K562 (cell line): ENCODE measurements at regions not wholly inside any gene's neighbourhood (a gene's known extent, or its start where the extent isn't known, plus 50 kb on each side); places are given as distances from the start of the nearest gene placed in this dataset.

Experiments used
- ATAC-seq: fragments of 200-7000 bp; cut with Tn5 transposase; 3 replicates; pipeline ENCODE4 v1.9.1; 2020; ENCODE audit warnings: moderate library complexity
- BruUV-seq: library from RNA; stranded (reverse); fragments of 400-500 nt; replicated peaks from 2 replicates; lab custom pipeline; 2021; lab: Mats Ljungman, UMichigan
- CTCF ChIA-PET: fragments of 300-600 bp; formaldehyde crosslinking; extraction: SDS; loops from one replicate; lab custom pipeline; 2021; ENCODE audit warnings: low intra/inter-chr PET ratio; lab: Yijun Ruan, JAX
- POLR2A ChIA-PET: fragments of 300-600, 350-650 bp; sonication (Branson Sonifier 250); formaldehyde crosslinking; extraction: SDS; loops from one replicate; lab custom pipeline; 2021; ENCODE audit warnings: antibody characterized with exemption, inconsistent platforms; lab: Yijun Ruan, JAX
- DNase-seq, 4 experiments: peaks; one replicate each; pipeline versions ENCODE4 v3.0.0 to v3.0.0-alpha.2; 2011 to 2018; ENCODE audit warnings: low spot score in 3 of 4, mixed read lengths in 3 of 4; ENCODE audit errors: extremely low read depth in 1 of 4
- FAIRE-seq: peaks from 2 replicates; lab custom pipeline; 2011; peaks lifted over from hg19 to GRCh38; lab: Jason Lieb, UNC
- H2AFZ ChIP-seq: 2 replicates; pipeline ENCODE4 v1.6.0; 2011; ENCODE audit warnings: low read depth, low read length, control low read depth, inconsistent platforms
- H3K27ac ChIP-seq: fragments of 200-600 bp; 3 replicates; pipeline ENCODE4 v1.8.0; 2011; ENCODE audit warnings: low read depth, mild to moderate bottlenecking, control low read depth, inconsistent platforms, low read length, moderate library complexity, mixed read lengths; ENCODE audit errors: extremely low read depth
- H3K27me3 ChIP-seq, 2 experiments: fragments of 300-600 bp in 1 of 2; 2 replicates in 1 of 2; 3 replicates in 1 of 2; pipeline versions ENCODE4 v1.6.0 to v1.8.0; 2011; ENCODE audit warnings: inconsistent platforms in 2 of 2, low read length in 2 of 2, mild to moderate bottlenecking in 1 of 2, mixed read lengths in 1 of 2, moderate library complexity in 1 of 2; ENCODE audit not compliant: control insufficient read depth in 2 of 2, insufficient read depth in 2 of 2
- H3K36me3 ChIP-seq: fragments of 300-600 bp; 3 replicates; pipeline ENCODE4 v1.8.0; 2011; ENCODE audit warnings: mild to moderate bottlenecking, low read length, inconsistent platforms; ENCODE audit not compliant: control insufficient read depth, insufficient read depth
- H3K4me1 ChIP-seq, 2 experiments: fragments of 200-600 bp in 1 of 2; replicated peaks in 1 of 2; 2 replicates in 1 of 2; 3 replicates in 1 of 2; pipeline versions ENCODE4 v1.5.1 to v1.8.0; 2011; ENCODE audit warnings: inconsistent platforms in 2 of 2, low read length in 2 of 2, mild to moderate bottlenecking in 1 of 2, mixed read lengths in 1 of 2, moderate library complexity in 1 of 2; ENCODE audit not compliant: control insufficient read depth in 2 of 2, insufficient read depth in 2 of 2
- H3K4me2 ChIP-seq: 2 replicates; pipeline ENCODE4 v1.6.1; 2011; ENCODE audit warnings: low read length, control low read depth, inconsistent platforms, mixed read lengths; ENCODE audit not compliant: insufficient read depth
- H3K4me3 ChIP-seq: fragments of 200-600 bp; sonication (generic), shearing (Covaris generic); 2 replicates; pipeline ENCODE4 v1.5.1; 2016; ENCODE audit warnings: control low read depth, inconsistent platforms
- H3K79me2 ChIP-seq: fragments of 200-600 bp; 3 replicates; pipeline ENCODE4 v1.8.0; 2011; ENCODE audit warnings: low read length, inconsistent platforms; ENCODE audit not compliant: control insufficient read depth, insufficient read depth
- H3K9ac ChIP-seq, 2 experiments: 2 replicates each; pipeline versions ENCODE4 v1.6.0 to v1.6.1; 2011; ENCODE audit warnings: low read depth in 2 of 2, low read length in 2 of 2, control low read depth in 1 of 2, inconsistent platforms in 1 of 2, mild to moderate bottlenecking in 1 of 2, mixed read lengths in 1 of 2; ENCODE audit not compliant: insufficient read depth in 1 of 2
- H3K9me1 ChIP-seq: one replicate; pipeline ENCODE4 v1.6.0; 2011; ENCODE audit warnings: inconsistent platforms, mild to moderate bottlenecking, low read length, moderate library complexity; ENCODE audit not compliant: control insufficient read depth, insufficient read depth
- H3K9me3 ChIP-seq: replicated peaks from 2 replicates; pipeline ENCODE4 v1.5.1; 2011; ENCODE audit warnings: low read depth, low read length, inconsistent platforms; ENCODE audit not compliant: control insufficient read depth, insufficient read depth
- H4K20me1 ChIP-seq: replicated peaks from 2 replicates; pipeline ENCODE4 v1.6.1; 2011; ENCODE audit warnings: low read length, inconsistent platforms, mixed read lengths; ENCODE audit not compliant: control insufficient read depth, insufficient read depth
- GATA2 ChIP-seq: sonication (generic); formaldehyde crosslinking; IDR thresholded peaks from 2 replicates; pipeline ENCODE4 v1.4.0; 2020; ENCODE audit warnings: mild to moderate bottlenecking, missing genetic modification reagents
- MED1 ChIP-seq: sonication (generic); formaldehyde crosslinking; IDR thresholded peaks from 2 replicates; pipeline ENCODE4 v1.8.1; 2023; ENCODE audit warnings: missing genetic modification reagents, borderline replicate concordance
- NCOR1 ChIP-seq: fragments of 450-650 bp; IDR thresholded peaks from 2 replicates; pipeline ENCODE4 v1.6.1; 2016; ENCODE audit warnings: mild to moderate bottlenecking, moderate library complexity
- NRF1 ChIP-seq, 2 experiments: fragments of 450-650 bp; IDR thresholded peaks in 1 of 2; conservative IDR thresholded peaks in 1 of 2; 2 replicates each; pipeline ENCODE4 v1.6.1; 2014; ENCODE audit warnings: mild to moderate bottlenecking in 2 of 2
- TAF7 ChIP-seq: fragments of 450-650 bp; IDR thresholded peaks from 2 replicates; pipeline ENCODE4 v1.6.1; 2016; ENCODE audit warnings: missing genetic modification characterization, missing compliant biosample characterization
- ZNF395 ChIP-seq: fragments of 200-800 bp; sonication (Bioruptor generic); IDR thresholded peaks from 2 replicates; pipeline ENCODE4 v1.6.1; 2017; ENCODE audit warnings: missing genetic modification characterization, missing compliant biosample characterization
- WGBS: fragments of 100-300 bp; shearing (Covaris generic); methylation state at CpG from one replicate; pipeline ENCODE4 v1.1.6; 2016; ENCODE audit warnings: low coverage, mixed read lengths; ENCODE audit not compliant: insufficient coverage; ENCODE audit errors: missing lambda C conversion rate; 5-methylcytosine and 5-hydroxymethylcytosine counted together
- in situ Hi-C: fragments of 300-500 bp; cut with MboI; formaldehyde crosslinking; loops from 4 replicates; pipeline ENCODE4 v1.15.0; 2018; ENCODE audit warnings: inconsistent platforms, mixed read lengths
- intact Hi-C: fragments of 100-400 bp; cut with micrococcal nuclease; formaldehyde crosslinking; loops from 2 replicates; pipeline ENCODE4 v1.14.2; 2022
- TF ChIP-seq, protein P1 (sequence below): sonication (generic); formaldehyde crosslinking; IDR thresholded peaks from 2 replicates; pipeline ENCODE4 v1.8.0; 2022; ENCODE audit warnings: missing genetic modification reagents, mild to moderate bottlenecking, borderline replicate concordance
- TF ChIP-seq, protein P2 (sequence below): sonication (generic); formaldehyde crosslinking; IDR thresholded peaks from 2 replicates; pipeline ENCODE4 v1.8.0; 2023; ENCODE audit warnings: mild to moderate bottlenecking, missing genetic modification reagents

- CTCF ChIA-PET, result no interaction called here
- in situ Hi-C loops, result no loop called here
- no peak overlapping the region for H3K4me2 ChIP-seq
Observed at GRCh38 chr2:41694536-41695049, 353.2 kb upstream of the PKDCC start.

DNA sequence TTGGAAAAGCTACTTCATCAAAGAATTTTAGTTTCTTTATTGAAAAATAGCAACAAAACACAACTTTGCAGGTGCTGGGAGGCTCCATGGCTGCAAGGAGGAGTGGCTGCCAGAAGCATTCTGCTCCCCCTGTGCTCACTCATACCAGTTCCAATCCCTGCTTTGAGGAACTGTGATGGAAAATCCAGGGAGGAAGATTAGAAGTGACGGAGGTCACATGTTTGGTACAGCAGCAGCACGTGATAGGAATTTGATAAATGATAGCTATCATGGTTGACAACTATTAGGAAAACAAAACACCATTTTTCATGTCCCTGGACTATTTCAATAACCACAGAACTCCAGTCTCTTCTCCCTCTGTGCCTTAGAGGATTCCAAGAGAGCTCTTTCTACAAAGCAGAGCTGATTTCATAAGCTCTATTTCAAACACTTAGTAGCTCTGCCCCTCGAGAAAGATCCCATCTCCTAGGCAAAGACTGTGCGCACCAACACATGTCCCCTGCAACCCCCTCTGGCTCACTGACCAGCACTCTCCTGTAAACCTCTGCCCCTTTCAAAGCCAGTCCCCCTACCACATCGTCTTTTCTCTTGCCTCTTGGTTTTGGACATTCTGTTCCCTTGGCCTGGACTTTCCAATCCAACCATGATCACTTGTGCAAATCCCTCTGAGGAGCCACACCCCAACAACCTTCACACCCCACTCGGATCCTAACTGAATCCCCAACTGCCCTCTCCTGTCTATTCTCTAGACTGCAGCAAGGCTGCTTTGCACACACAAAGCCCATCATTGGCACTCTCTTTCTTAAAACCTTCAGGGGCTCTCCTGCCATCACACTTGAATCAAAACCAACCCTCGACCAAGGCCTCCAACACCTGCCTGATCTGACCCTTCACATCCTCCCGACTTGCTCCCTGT, 352.4 kb upstream of the PKDCC start:
- H3K9me3 ChIP-seq, result no peaks in the 10 kb centered on the region
- DNase-seq (no peak), ATAC-seq (no peak), FAIRE-seq (no peak)
- H3K4me1 ChIP-seq, result no peaks in the 10 kb centered on the region; a peak in 1 of 5 replicates
- CTCF ChIA-PET, result no interaction called here
- BruUV-seq, result no TSS peak
- no peak overlapping the region for H3K27ac ChIP-seq
- no peak overlapping the region for H2AFZ ChIP-seq
- H3K9ac ChIP-seq, result no peak overlapping the region
- intact Hi-C loops (loop anchor here (5.0 kb wide), 1 partner anchor 87 kb away; no protein-coding TSS in a partner anchor), in situ Hi-C loops (no loop called here)
- H3K4me2 ChIP-seq, result no peak overlapping the region
- WGBS, result 1% methylated on average over 8 of the region's 8 CpGs
- H3K27me3 ChIP-seq, result no peaks in the 10 kb centered on the region
- H3K9me1 ChIP-seq, result no peaks in the 10 kb centered on the region
- no peaks in the 10 kb centered on the region for H4K20me1 ChIP-seq
- no peaks in the 10 kb centered on the region for H3K79me2 ChIP-seq
- POLR2A ChIA-PET, result interaction anchor here (0.8 kb wide), 1 partner anchor 10 kb away, joined by 3 read pairs; no protein-coding TSS in a partner anchor
- H3K36me3 ChIP-seq, result no peaks in the 10 kb centered on the region
- H3K4me3 ChIP-seq, result no peak overlapping the region
- TF ChIP-seq, protein P1, sequence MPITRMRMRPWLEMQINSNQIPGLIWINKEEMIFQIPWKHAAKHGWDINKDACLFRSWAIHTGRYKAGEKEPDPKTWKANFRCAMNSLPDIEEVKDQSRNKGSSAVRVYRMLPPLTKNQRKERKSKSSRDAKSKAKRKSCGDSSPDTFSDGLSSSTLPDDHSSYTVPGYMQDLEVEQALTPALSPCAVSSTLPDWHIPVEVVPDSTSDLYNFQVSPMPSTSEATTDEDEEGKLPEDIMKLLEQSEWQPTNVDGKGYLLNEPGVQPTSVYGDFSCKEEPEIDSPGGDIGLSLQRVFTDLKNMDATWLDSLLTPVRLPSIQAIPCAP (CRISPR knock-in tag), result no peak
- TF ChIP-seq, protein P2, sequence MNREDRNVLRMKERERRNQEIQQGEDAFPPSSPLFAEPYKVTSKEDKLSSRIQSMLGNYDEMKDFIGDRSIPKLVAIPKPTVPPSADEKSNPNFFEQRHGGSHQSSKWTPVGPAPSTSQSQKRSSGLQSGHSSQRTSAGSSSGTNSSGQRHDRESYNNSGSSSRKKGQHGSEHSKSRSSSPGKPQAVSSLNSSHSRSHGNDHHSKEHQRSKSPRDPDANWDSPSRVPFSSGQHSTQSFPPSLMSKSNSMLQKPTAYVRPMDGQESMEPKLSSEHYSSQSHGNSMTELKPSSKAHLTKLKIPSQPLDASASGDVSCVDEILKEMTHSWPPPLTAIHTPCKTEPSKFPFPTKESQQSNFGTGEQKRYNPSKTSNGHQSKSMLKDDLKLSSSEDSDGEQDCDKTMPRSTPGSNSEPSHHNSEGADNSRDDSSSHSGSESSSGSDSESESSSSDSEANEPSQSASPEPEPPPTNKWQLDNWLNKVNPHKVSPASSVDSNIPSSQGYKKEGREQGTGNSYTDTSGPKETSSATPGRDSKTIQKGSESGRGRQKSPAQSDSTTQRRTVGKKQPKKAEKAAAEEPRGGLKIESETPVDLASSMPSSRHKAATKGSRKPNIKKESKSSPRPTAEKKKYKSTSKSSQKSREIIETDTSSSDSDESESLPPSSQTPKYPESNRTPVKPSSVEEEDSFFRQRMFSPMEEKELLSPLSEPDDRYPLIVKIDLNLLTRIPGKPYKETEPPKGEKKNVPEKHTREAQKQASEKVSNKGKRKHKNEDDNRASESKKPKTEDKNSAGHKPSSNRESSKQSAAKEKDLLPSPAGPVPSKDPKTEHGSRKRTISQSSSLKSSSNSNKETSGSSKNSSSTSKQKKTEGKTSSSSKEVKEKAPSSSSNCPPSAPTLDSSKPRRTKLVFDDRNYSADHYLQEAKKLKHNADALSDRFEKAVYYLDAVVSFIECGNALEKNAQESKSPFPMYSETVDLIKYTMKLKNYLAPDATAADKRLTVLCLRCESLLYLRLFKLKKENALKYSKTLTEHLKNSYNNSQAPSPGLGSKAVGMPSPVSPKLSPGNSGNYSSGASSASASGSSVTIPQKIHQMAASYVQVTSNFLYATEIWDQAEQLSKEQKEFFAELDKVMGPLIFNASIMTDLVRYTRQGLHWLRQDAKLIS (CRISPR knock-in tag), result no peak
- TF ChIP-seq TAF7 (tag) (no peak), NRF1 (conservative IDR thresholded peaks at IDR 0.05 in 1 of 2, IDR thresholded peaks at IDR 0.05 in 1 of 2) (no peak), NCOR1 (no peak), ZNF395 (no peak)

More at GRCh38 chr2:41694536-41695049, 353.2 kb upstream of the PKDCC start:
- Histone ChIP-seq H3K9ac (no peak overlapping the region), H3K27ac (no peak overlapping the region), H4K20me1 (no peaks in the 10 kb centered on the region), H3K4me1 (no peaks in the 10 kb centered on the region; a peak in 1 of 5 replicates), H2AFZ (no peak overlapping the region), H3K27me3 (no peaks in the 10 kb centered on the region), H3K9me1 (no peaks in the 10 kb centered on the region), H3K9me3 (no peaks in the 10 kb centered on the region), H3K4me3 (no peak overlapping the region), H3K36me3 (no peaks in the 10 kb centered on the region), H3K79me2 (no peaks in the 10 kb centered on the region)
- 4% methylated on average over 4 of the region's 4 CpGs for WGBS
- ATAC-seq, result no peak
- no peak for DNase-seq
- no peak for FAIRE-seq
- TF ChIP-seq GATA2 (CRISPR knock-in tag), result no peak
- no peak for TF ChIP-seq MED1 (CRISPR knock-in tag)
- intact Hi-C loops, result loop anchor here (5.0 kb wide), 1 partner anchor 88 kb away; no protein-coding TSS in a partner anchor
- POLR2A ChIA-PET, result interaction anchor here (0.8 kb wide), 1 partner anchor 9 kb away, joined by 3 read pairs; no protein-coding TSS in a partner anchor
- BruUV-seq, result no TSS peak
